GM23338 (cell line): ENCODE measurements at regions not wholly inside any gene's neighbourhood (a gene's known extent, or its start where the extent isn't known, plus 50 kb on each side); places are given as distances from the start of the nearest gene placed in this dataset.

Experiments used
- CREB1 ChIP-seq: fragments of 250-450 bp; sonication (Bioruptor Pico); IDR thresholded peaks from 2 replicates; pipeline ENCODE4 v1.5.0; 2020; ENCODE audit warnings: low read depth, mild to moderate bottlenecking, moderate library complexity
- EZH2 ChIP-seq: fragments of 200-600 bp; sonication (generic); IDR thresholded peaks from one replicate; pipeline ENCODE4 v1.8.0; 2017; ENCODE audit warnings: antibody characterized with exemption, mild to moderate bottlenecking, low read depth; ENCODE audit not compliant: unreplicated experiment
- EZH2phosphoT487 ChIP-seq: fragments of 200-600 bp; sonication (generic); IDR thresholded peaks from one replicate; pipeline ENCODE4 v1.8.1; 2018; ENCODE audit warnings: antibody characterized with exemption; ENCODE audit not compliant: unreplicated experiment
- JUNB ChIP-seq: IDR thresholded peaks from one replicate; pipeline ENCODE4 v1.6.1; 2016; ENCODE audit warnings: antibody characterized with exemption; ENCODE audit not compliant: unreplicated experiment
- NANOG ChIP-seq: IDR thresholded peaks from 2 replicates; pipeline ENCODE4 v1.6.1; 2016; ENCODE audit warnings: antibody characterized with exemption, borderline replicate concordance
- POLR2AphosphoS5 ChIP-seq: IDR thresholded peaks from 2 replicates; pipeline ENCODE4 v1.6.1; 2016; ENCODE audit warnings: antibody characterized with exemption, low read depth
- ZNF114 ChIP-seq: fragments of 250-450 bp; sonication (Bioruptor Pico); IDR thresholded peaks from 2 replicates; pipeline ENCODE4 v1.5.0; 2020; ENCODE audit warnings: mild to moderate bottlenecking, moderate library complexity
- ZNF331 ChIP-seq: fragments of 250-450 bp; sonication (Bioruptor Pico); IDR thresholded peaks from 2 replicates; pipeline ENCODE4 v1.5.0; 2020; ENCODE audit warnings: low read depth, mild to moderate bottlenecking, moderate library complexity
- ZNF462 ChIP-seq: fragments of 250-450 bp; sonication (Bioruptor Pico); IDR thresholded peaks from 2 replicates; pipeline ENCODE4 v1.5.0; 2020; ENCODE audit warnings: mild to moderate bottlenecking, moderate library complexity
- TF ChIP-seq, protein P1 (sequence below), 2 experiments: fragments of 200-600 bp in 1 of 2; sonication (generic) in 1 of 2; conservative IDR thresholded peaks; 2 replicates each; pipeline versions ENCODE4 v1.5.1 to v1.6.1; 2016 to 2017; ENCODE audit warnings: antibody characterized with exemption in 2 of 2, low read depth in 2 of 2, mild to moderate bottlenecking in 2 of 2, moderate library complexity in 1 of 2
- TF ChIP-seq, protein P2 (sequence below): IDR thresholded peaks from one replicate; pipeline ENCODE4 v1.6.1; 2018; ENCODE audit warnings: antibody characterized with exemption; ENCODE audit not compliant: unreplicated experiment
- TF ChIP-seq, protein P3 (sequence below): IDR thresholded peaks from 2 replicates; pipeline ENCODE4 v1.6.1; 2016; ENCODE audit warnings: antibody characterized with exemption

DNA sequence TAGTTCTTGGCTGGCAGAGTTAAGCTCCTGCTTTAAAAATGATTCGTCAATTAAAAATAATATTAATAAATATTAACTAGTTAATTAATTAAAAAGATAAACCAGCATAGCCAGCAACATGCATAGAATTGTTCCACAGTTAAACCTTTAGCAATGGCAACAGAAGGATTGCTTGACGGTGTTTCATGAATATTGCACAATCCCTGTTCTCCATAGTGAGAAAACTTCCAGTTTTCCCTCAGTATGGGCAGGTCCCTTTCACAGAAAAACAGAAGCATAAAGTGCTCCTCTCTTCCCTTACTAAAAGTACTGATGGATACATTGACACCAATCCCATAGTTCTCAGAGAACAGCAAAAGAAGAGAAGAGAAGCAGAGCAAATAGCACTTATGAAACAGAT, 71.4 kb upstream of the CAST start:
- no peak for TF ChIP-seq NANOG
- TF ChIP-seq, protein P1, sequence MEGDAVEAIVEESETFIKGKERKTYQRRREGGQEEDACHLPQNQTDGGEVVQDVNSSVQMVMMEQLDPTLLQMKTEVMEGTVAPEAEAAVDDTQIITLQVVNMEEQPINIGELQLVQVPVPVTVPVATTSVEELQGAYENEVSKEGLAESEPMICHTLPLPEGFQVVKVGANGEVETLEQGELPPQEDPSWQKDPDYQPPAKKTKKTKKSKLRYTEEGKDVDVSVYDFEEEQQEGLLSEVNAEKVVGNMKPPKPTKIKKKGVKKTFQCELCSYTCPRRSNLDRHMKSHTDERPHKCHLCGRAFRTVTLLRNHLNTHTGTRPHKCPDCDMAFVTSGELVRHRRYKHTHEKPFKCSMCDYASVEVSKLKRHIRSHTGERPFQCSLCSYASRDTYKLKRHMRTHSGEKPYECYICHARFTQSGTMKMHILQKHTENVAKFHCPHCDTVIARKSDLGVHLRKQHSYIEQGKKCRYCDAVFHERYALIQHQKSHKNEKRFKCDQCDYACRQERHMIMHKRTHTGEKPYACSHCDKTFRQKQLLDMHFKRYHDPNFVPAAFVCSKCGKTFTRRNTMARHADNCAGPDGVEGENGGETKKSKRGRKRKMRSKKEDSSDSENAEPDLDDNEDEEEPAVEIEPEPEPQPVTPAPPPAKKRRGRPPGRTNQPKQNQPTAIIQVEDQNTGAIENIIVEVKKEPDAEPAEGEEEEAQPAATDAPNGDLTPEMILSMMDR (conservative IDR thresholded peaks at IDR 0.05; ENCODE audit: low read depth in 2 of 2) = no peak
- no peak for TF ChIP-seq EZH2
- TF ChIP-seq, protein P2, sequence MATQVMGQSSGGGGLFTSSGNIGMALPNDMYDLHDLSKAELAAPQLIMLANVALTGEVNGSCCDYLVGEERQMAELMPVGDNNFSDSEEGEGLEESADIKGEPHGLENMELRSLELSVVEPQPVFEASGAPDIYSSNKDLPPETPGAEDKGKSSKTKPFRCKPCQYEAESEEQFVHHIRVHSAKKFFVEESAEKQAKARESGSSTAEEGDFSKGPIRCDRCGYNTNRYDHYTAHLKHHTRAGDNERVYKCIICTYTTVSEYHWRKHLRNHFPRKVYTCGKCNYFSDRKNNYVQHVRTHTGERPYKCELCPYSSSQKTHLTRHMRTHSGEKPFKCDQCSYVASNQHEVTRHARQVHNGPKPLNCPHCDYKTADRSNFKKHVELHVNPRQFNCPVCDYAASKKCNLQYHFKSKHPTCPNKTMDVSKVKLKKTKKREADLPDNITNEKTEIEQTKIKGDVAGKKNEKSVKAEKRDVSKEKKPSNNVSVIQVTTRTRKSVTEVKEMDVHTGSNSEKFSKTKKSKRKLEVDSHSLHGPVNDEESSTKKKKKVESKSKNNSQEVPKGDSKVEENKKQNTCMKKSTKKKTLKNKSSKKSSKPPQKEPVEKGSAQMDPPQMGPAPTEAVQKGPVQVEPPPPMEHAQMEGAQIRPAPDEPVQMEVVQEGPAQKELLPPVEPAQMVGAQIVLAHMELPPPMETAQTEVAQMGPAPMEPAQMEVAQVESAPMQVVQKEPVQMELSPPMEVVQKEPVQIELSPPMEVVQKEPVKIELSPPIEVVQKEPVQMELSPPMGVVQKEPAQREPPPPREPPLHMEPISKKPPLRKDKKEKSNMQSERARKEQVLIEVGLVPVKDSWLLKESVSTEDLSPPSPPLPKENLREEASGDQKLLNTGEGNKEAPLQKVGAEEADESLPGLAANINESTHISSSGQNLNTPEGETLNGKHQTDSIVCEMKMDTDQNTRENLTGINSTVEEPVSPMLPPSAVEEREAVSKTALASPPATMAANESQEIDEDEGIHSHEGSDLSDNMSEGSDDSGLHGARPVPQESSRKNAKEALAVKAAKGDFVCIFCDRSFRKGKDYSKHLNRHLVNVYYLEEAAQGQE = no peak
- TF ChIP-seq POLR2AphosphoS5 = no peak
- TF ChIP-seq CREB1 (CRISPR knock-in tag) = no peak
- TF ChIP-seq EZH2phosphoT487 = no peak
- TF ChIP-seq JUNB = no peak
- no peak for TF ChIP-seq ZNF462
- TF ChIP-seq ZNF114 = no peak
- TF ChIP-seq, protein P3, sequence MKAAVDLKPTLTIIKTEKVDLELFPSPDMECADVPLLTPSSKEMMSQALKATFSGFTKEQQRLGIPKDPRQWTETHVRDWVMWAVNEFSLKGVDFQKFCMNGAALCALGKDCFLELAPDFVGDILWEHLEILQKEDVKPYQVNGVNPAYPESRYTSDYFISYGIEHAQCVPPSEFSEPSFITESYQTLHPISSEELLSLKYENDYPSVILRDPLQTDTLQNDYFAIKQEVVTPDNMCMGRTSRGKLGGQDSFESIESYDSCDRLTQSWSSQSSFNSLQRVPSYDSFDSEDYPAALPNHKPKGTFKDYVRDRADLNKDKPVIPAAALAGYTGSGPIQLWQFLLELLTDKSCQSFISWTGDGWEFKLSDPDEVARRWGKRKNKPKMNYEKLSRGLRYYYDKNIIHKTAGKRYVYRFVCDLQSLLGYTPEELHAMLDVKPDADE = no peak
- TF ChIP-seq ZNF331 (CRISPR knock-in tag) = no peak
